ENCODE measurements at regions not wholly inside any gene's neighbourhood (a gene's known extent, or its start where the extent isn't known, plus 50 kb on each side); places are given as distances from the start of the nearest gene placed in this dataset.
"Not testable (repeated sequence)": the region's sequence is repeated elsewhere in the genome, so short reads cannot be mapped to it uniquely, and the experiment has no call there.

- DNase-seq (peak in 1 of 3 donors; percentile 20), ATAC-seq (peak; percentile 71 to 85)
- H3K4me1 ChIP-seq (ENCODE audit: control insufficient read depth, insufficient read depth, low read length) = no peaks in the 10 kb centered on the region
- no peaks in the 10 kb centered on the region for H3K9me3 ChIP-seq (ENCODE audit: control insufficient read depth, low read length)
- H3K27ac ChIP-seq (ENCODE audit: low read length) = peak overlapping the region; percentile 23
- H3K4me3 ChIP-seq (ENCODE audit: low read length) = no peak overlapping the region
- intact Hi-C loops (cut with DNase I) = no loop called here
- WGBS = 38% methylated on average over 4 of the region's 4 CpGs
- no peaks in the 10 kb centered on the region for H3K27me3 ChIP-seq (ENCODE audit: control insufficient read depth, insufficient read depth)
Observed at GRCh38 chr6:84635081-84635761, 129.2 kb downstream of the TBX18 start.

- Histone ChIP-seq H3K9me3 (ENCODE audit: control insufficient read depth, low read length) (no peaks in the 10 kb centered on the region), H3K4me3 (ENCODE audit: low read length) (no peak overlapping the region), H3K4me1 (ENCODE audit: control insufficient read depth, insufficient read depth, low read length) (no peaks in the 10 kb centered on the region), H3K27me3 (ENCODE audit: control insufficient read depth, insufficient read depth) (no peaks in the 10 kb centered on the region), H3K27ac (ENCODE audit: low read length) (no peak overlapping the region)
- WGBS = 85% methylated on average over 1 of the region's 1 CpG
- ATAC-seq = no peak
- DNase-seq = no peak
- intact Hi-C loops (cut with DNase I) = no loop called here
Observed at GRCh38 chr6:84633771-84634170, 130.6 kb downstream of the TBX18 start.

GRCh38 chr6:84626527-84626926, 137.9 kb downstream of the TBX18 start:
- H3K9me3 ChIP-seq (ENCODE audit: control insufficient read depth, low read length); H3K4me3 ChIP-seq (ENCODE audit: low read length); DNase-seq; H3K27ac ChIP-seq (ENCODE audit: low read length); ATAC-seq; H3K4me1 ChIP-seq (ENCODE audit: control insufficient read depth, insufficient read depth, low read length); H3K27me3 ChIP-seq (ENCODE audit: control insufficient read depth, insufficient read depth); intact Hi-C loops (cut with DNase I): not testable (repeated sequence)
- WGBS = 98% methylated on average over 14 of the region's 14 CpGs

GRCh38 chr6:84625506-84625905, 138.9 kb downstream of the TBX18 start:
- DNase-seq = no peak
- no peak for ATAC-seq
- intact Hi-C loops (cut with DNase I) = no loop called here
- no peak overlapping the region for H3K27ac ChIP-seq (ENCODE audit: low read length)
- no peaks in the 10 kb centered on the region for H3K27me3 ChIP-seq (ENCODE audit: control insufficient read depth, insufficient read depth)
- no peaks in the 10 kb centered on the region for H3K9me3 ChIP-seq (ENCODE audit: control insufficient read depth, low read length)
- H3K4me3 ChIP-seq (ENCODE audit: low read length) = no peak overlapping the region
- no peaks in the 10 kb centered on the region for H3K4me1 ChIP-seq (ENCODE audit: control insufficient read depth, insufficient read depth, low read length)

GRCh38 chr6:84623956-84624680, 140.3 kb downstream of the TBX18 start:
- intact Hi-C loops (cut with DNase I) = no loop called here
- ATAC-seq = peak; percentile 98 to 99
- H3K27ac ChIP-seq (ENCODE audit: low read length) = no peak overlapping the region
- DNase-seq = peak; percentile 57 to 64 (median 61)
- no peaks in the 10 kb centered on the region for H3K9me3 ChIP-seq (ENCODE audit: control insufficient read depth, low read length)
- no peaks in the 10 kb centered on the region for H3K4me1 ChIP-seq (ENCODE audit: control insufficient read depth, insufficient read depth, low read length)
- H3K27me3 ChIP-seq (ENCODE audit: control insufficient read depth, insufficient read depth) = no peaks in the 10 kb centered on the region
- WGBS = 21% methylated on average over 4 of the region's 4 CpGs
- H3K4me3 ChIP-seq (ENCODE audit: low read length) = no peak overlapping the region

- no peaks in the 10 kb centered on the region for H3K27me3 ChIP-seq (ENCODE audit: control insufficient read depth, insufficient read depth)
- intact Hi-C loops (cut with DNase I) = no loop called here
- no peak overlapping the region for H3K4me3 ChIP-seq (ENCODE audit: low read length)
- DNase-seq (peak in 1 of 3 donors; percentile 47), ATAC-seq (peak; percentile 55 to 61)
- no peak overlapping the region for H3K27ac ChIP-seq (ENCODE audit: low read length)
- no peaks in the 10 kb centered on the region for H3K9me3 ChIP-seq (ENCODE audit: control insufficient read depth, low read length)
- H3K4me1 ChIP-seq (ENCODE audit: control insufficient read depth, insufficient read depth, low read length) = no peaks in the 10 kb centered on the region
- 33% methylated on average over 6 of the region's 6 CpGs for WGBS
Observed at GRCh38 chr6:84618836-84619235, 145.6 kb downstream of the TBX18 start.

- Histone ChIP-seq H3K9me3 (ENCODE audit: control insufficient read depth, low read length) (no peaks in the 10 kb centered on the region), H3K4me1 (ENCODE audit: control insufficient read depth, insufficient read depth, low read length) (no peaks in the 10 kb centered on the region), H3K27me3 (ENCODE audit: control insufficient read depth, insufficient read depth) (no peaks in the 10 kb centered on the region), H3K4me3 (ENCODE audit: low read length) (no peak overlapping the region), H3K27ac (ENCODE audit: low read length) (peak overlapping the region; percentile 15)
- intact Hi-C loops (cut with DNase I) = no loop called here
- peak in 2 of 3 donors; percentile 19 to 48 for DNase-seq
- 32% methylated on average over 8 of the region's 8 CpGs for WGBS
- peak; percentile 62 to 77 for ATAC-seq
Observed at GRCh38 chr6:84618046-84618752, 146.2 kb downstream of the TBX18 start.

- H3K4me3 ChIP-seq (ENCODE audit: low read length) = no peak overlapping the region
- intact Hi-C loops (cut with DNase I) = no loop called here
- no peak for DNase-seq
- no peaks in the 10 kb centered on the region for H3K27me3 ChIP-seq (ENCODE audit: control insufficient read depth, insufficient read depth)
- H3K9me3 ChIP-seq (ENCODE audit: control insufficient read depth, low read length) = no peaks in the 10 kb centered on the region
- no peak for ATAC-seq
- 81% methylated on average over 2 of the region's 2 CpGs for WGBS
- H3K27ac ChIP-seq (ENCODE audit: low read length) = no peak overlapping the region
- H3K4me1 ChIP-seq (ENCODE audit: control insufficient read depth, insufficient read depth, low read length) = no peaks in the 10 kb centered on the region
Observed at GRCh38 chr6:84615987-84616386, 148.4 kb downstream of the TBX18 start.

GRCh38 chr6:84615113-84615850, 149.1 kb downstream of the TBX18 start:
- 77% methylated on average over 2 of the region's 2 CpGs for WGBS
- Histone ChIP-seq H3K27ac (ENCODE audit: low read length) (no peak overlapping the region), H3K4me1 (ENCODE audit: control insufficient read depth, insufficient read depth, low read length) (no peaks in the 10 kb centered on the region), H3K9me3 (ENCODE audit: control insufficient read depth, low read length) (no peaks in the 10 kb centered on the region), H3K27me3 (ENCODE audit: control insufficient read depth, insufficient read depth) (no peaks in the 10 kb centered on the region), H3K4me3 (ENCODE audit: low read length) (no peak overlapping the region)
- ATAC-seq = no peak
- intact Hi-C loops (cut with DNase I) = no loop called here
- DNase-seq = no peak

- no peaks in the 10 kb centered on the region for H3K27me3 ChIP-seq (ENCODE audit: control insufficient read depth, insufficient read depth)
- H3K4me3 ChIP-seq (ENCODE audit: low read length) = no peak overlapping the region
- intact Hi-C loops (cut with DNase I) = no loop called here
- H3K27ac ChIP-seq (ENCODE audit: low read length) = no peak overlapping the region
- ATAC-seq = no peak
- WGBS = 74% methylated on average over 2 of the region's 2 CpGs
- H3K9me3 ChIP-seq (ENCODE audit: control insufficient read depth, low read length) = no peaks in the 10 kb centered on the region
- no peaks in the 10 kb centered on the region for H3K4me1 ChIP-seq (ENCODE audit: control insufficient read depth, insufficient read depth, low read length)
- no peak for DNase-seq
Observed at GRCh38 chr6:84606860-84607259, 157.5 kb downstream of the TBX18 start.

GRCh38 chr6:84605298-84605697, 159.1 kb downstream of the TBX18 start:
- ATAC-seq (no peak), DNase-seq (no peak)
- Histone ChIP-seq H3K4me3 (ENCODE audit: low read length) (no peak overlapping the region), H3K4me1 (ENCODE audit: control insufficient read depth, insufficient read depth, low read length) (no peaks in the 10 kb centered on the region), H3K27ac (ENCODE audit: low read length) (no peak overlapping the region), H3K27me3 (ENCODE audit: control insufficient read depth, insufficient read depth) (no peaks in the 10 kb centered on the region), H3K9me3 (ENCODE audit: control insufficient read depth, low read length) (no peaks in the 10 kb centered on the region)
- WGBS = 51% methylated on average over 1 of the region's 1 CpG
- intact Hi-C loops (cut with DNase I) = no loop called here
